OCI-LY7 (cell line): ENCODE measurements at regions not wholly inside any gene's neighbourhood (a gene's known extent, or its start where the extent isn't known, plus 50 kb on each side); places are given as distances from the start of the nearest gene placed in this dataset.

Experiments used
- EZH2phosphoT487 ChIP-seq: fragments of 200-600 bp; sonication (generic); IDR thresholded peaks from 2 replicates; pipeline ENCODE4 v1.6.1; 2018; ENCODE audit warnings: low read depth, borderline replicate concordance, mild to moderate bottlenecking, mixed run types, antibody characterized with exemption, low read length, moderate library complexity, mixed read lengths
- TF ChIP-seq, protein P1 (sequence below): fragments of 200-600 bp; sonication (generic); conservative IDR thresholded peaks from 2 replicates; pipeline ENCODE4 v1.5.1; 2014; ENCODE audit warnings: mild to moderate bottlenecking, antibody characterized with exemption, low read length, moderate library complexity, mixed read lengths

DNA sequence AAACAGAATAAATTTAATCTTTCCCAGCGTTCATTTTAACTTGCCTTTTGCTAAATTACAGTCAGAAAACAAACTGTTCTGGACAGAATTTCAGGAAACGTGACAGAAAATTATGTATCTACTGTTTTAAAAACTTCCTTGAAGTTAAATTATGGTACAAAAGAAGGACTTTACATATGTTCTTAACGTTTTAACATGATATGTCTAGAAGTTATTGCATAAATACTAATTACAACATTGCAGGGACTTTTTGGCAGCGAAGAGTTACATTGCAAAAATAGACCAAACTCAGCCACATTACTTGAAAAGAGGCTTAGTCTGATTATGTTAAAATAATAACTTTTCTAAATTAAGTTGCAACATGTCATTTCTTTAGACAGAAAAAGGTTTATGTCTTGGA is 142.1 kb upstream of the IMPG1 start:
- TF ChIP-seq, protein P1, sequence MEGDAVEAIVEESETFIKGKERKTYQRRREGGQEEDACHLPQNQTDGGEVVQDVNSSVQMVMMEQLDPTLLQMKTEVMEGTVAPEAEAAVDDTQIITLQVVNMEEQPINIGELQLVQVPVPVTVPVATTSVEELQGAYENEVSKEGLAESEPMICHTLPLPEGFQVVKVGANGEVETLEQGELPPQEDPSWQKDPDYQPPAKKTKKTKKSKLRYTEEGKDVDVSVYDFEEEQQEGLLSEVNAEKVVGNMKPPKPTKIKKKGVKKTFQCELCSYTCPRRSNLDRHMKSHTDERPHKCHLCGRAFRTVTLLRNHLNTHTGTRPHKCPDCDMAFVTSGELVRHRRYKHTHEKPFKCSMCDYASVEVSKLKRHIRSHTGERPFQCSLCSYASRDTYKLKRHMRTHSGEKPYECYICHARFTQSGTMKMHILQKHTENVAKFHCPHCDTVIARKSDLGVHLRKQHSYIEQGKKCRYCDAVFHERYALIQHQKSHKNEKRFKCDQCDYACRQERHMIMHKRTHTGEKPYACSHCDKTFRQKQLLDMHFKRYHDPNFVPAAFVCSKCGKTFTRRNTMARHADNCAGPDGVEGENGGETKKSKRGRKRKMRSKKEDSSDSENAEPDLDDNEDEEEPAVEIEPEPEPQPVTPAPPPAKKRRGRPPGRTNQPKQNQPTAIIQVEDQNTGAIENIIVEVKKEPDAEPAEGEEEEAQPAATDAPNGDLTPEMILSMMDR: no peak
- no peak for TF ChIP-seq EZH2phosphoT487
